Skeletal muscle satellite cell (primary cell): ENCODE measurements at regions not wholly inside any gene's neighbourhood (a gene's known extent, or its start where the extent isn't known, plus 50 kb on each side); places are given as distances from the start of the nearest gene placed in this dataset.

Source experiments
- H3K27me3 ChIP-seq: 2 replicates; pipeline ENCODE4 v1.7.0; 2013; ENCODE audit warnings: low read length; ENCODE audit not compliant: control insufficient read depth, insufficient read depth
- H3K36me3 ChIP-seq: 2 replicates; pipeline ENCODE4 v1.7.0; 2013; ENCODE audit warnings: mild to moderate bottlenecking, control low read depth, low read length; ENCODE audit not compliant: insufficient read depth
- H3K4me1 ChIP-seq: 2 replicates; pipeline ENCODE4 v1.7.0; 2013; ENCODE audit warnings: low read length; ENCODE audit not compliant: control insufficient read depth, insufficient read depth
- H3K4me2 ChIP-seq: 2 replicates; pipeline ENCODE4 v1.7.0; 2013; ENCODE audit warnings: mild to moderate bottlenecking, low read length
- H3K4me3 ChIP-seq: 2 replicates; pipeline ENCODE4 v1.7.0; 2013; ENCODE audit warnings: low read length
- H3K9ac ChIP-seq: 2 replicates; pipeline ENCODE4 v1.7.0; 2013; ENCODE audit warnings: mild to moderate bottlenecking, low read depth, low read length, moderate library complexity
- H3K9me3 ChIP-seq: replicated peaks from 2 replicates; pipeline ENCODE4 v1.7.0; 2013; ENCODE audit warnings: mild to moderate bottlenecking, control low read depth, low read length

GRCh38 chr6:2550247-2550646, 200.5 kb downstream of the MYLK4 start:
- H3K4me1 ChIP-seq = no peaks in the 10 kb centered on the region
- no peak overlapping the region for H3K4me2 ChIP-seq
- no peak overlapping the region for H3K9ac ChIP-seq

GRCh38 chr6:2549834-2550233, 200.9 kb downstream of the MYLK4 start:
- no peaks in the 10 kb centered on the region for H3K9me3 ChIP-seq

More at GRCh38 chr6:2550247-2550646, 200.5 kb downstream of the MYLK4 start:
- no peaks in the 10 kb centered on the region for H3K9me3 ChIP-seq
- H3K27me3 ChIP-seq = peaks cover 21% of the 10 kb centered on the region
- H3K4me3 ChIP-seq = no peak overlapping the region
- H3K36me3 ChIP-seq = no peaks in the 10 kb centered on the region

DNA sequence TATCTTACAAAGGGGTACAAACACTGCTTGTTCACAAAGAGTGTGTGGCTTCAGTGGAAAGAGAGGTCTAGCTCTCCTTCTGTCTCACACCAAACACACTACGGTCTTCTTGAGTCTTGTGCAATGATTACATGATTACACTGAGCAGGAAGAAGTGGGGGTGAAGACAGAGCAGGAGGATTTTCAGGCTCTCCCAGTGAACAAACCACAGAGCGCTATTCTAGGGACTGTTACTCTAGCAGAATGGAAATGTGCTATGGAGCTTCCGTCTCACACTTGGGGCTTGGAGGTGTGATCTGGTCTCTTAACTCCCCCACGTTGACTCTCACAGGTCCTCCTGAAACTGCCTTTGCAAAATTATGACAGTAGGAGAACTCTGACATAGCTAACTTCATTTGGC, 203.4 kb downstream of the MYLK4 start:
- Histone ChIP-seq H3K27me3 (peaks cover 17% of the 10 kb centered on the region), H3K9ac (no peak overlapping the region), H3K9me3 (no peaks in the 10 kb centered on the region), H3K4me1 (no peaks in the 10 kb centered on the region), H3K4me2 (no peak overlapping the region), H3K36me3 (no peaks in the 10 kb centered on the region), H3K4me3 (no peak overlapping the region)

More at GRCh38 chr6:2549834-2550233, 200.9 kb downstream of the MYLK4 start:
- no peak overlapping the region for H3K9ac ChIP-seq
- H3K4me1 ChIP-seq = no peaks in the 10 kb centered on the region
- no peaks in the 10 kb centered on the region for H3K36me3 ChIP-seq
- no peak overlapping the region for H3K4me2 ChIP-seq
- H3K4me3 ChIP-seq = no peak overlapping the region
- peaks cover 22% of the 10 kb centered on the region for H3K27me3 ChIP-seq

GRCh38 chr6:2546901-2547300, 203.8 kb downstream of the MYLK4 start:
- no peak overlapping the region for H3K9ac ChIP-seq
- H3K9me3 ChIP-seq = no peaks in the 10 kb centered on the region
- no peak overlapping the region for H3K4me3 ChIP-seq
- no peak overlapping the region for H3K4me2 ChIP-seq
- H3K27me3 ChIP-seq = peaks cover 20% of the 10 kb centered on the region
- H3K4me1 ChIP-seq = no peaks in the 10 kb centered on the region
- H3K36me3 ChIP-seq = no peaks in the 10 kb centered on the region

DNA sequence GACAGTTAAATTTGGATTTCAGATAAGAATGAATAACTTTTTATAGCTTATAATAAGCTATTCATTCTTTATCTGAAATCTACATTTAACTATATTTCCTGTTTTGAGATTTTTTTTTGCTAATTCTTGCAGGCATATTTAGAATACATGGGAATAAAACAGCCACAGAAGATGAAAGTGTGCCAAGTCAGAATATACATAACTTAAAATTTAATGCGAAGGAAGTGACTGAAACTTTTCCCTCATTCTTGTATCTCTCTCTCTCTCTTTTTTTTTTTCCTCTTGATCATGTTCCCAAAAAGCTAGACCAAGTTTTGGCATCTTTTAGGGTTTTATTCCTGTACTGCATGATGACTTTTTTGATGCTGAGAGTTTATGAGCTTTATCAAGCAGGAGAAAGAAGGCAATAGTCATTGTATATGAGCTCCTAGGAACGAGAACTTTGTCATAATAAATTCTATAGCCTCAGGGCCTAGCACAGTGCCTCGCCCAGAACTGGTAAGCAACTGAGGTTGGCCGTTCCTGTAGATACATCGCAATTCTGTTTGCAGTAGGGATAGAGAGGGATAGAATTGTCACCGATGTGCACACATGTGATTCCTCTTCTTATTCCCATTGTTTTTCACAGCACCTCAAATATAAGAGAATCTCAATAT, 205.2 kb downstream of the MYLK4 start:
- no peaks in the 10 kb centered on the region for H3K36me3 ChIP-seq
- H3K9me3 ChIP-seq = no peaks in the 10 kb centered on the region
- H3K4me1 ChIP-seq = no peaks in the 10 kb centered on the region
- peaks cover 20% of the 10 kb centered on the region for H3K27me3 ChIP-seq
- H3K9ac ChIP-seq = no peak overlapping the region
- no peak overlapping the region for H3K4me3 ChIP-seq
- no peak overlapping the region for H3K4me2 ChIP-seq

DNA sequence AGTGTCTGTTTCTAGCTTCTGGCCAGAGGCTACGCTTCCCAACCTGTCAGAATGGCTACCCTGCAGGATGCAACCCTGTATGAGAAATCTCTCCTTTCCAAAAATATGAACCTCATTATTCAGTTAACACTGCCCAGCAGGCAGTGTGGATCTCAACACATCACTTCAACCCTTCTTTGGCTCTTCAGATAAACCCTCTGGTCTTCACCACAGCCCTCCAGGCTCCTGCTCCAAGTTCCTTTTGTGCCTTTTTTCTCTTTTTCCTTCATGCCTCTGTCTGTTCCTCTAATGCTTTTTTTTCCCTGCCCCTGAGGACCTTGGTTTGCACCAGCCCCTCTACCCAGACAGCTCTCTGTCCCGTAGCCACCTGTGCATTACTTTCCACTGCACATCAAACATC, 207.4 kb downstream of the MYLK4 start:
- peaks cover 20% of the 10 kb centered on the region for H3K27me3 ChIP-seq
- no peaks in the 10 kb centered on the region for H3K4me1 ChIP-seq
- H3K9me3 ChIP-seq = no peaks in the 10 kb centered on the region

GRCh38 chr6:2542858-2543218, 207.9 kb downstream of the MYLK4 start:
- no peak overlapping the region for H3K9ac ChIP-seq
- H3K4me1 ChIP-seq = no peaks in the 10 kb centered on the region
- no peak overlapping the region for H3K4me3 ChIP-seq
- no peaks in the 10 kb centered on the region for H3K9me3 ChIP-seq
- no peaks in the 10 kb centered on the region for H3K36me3 ChIP-seq
- peaks cover 19% of the 10 kb centered on the region for H3K27me3 ChIP-seq
- no peak overlapping the region for H3K4me2 ChIP-seq

More for the DNA sequence above, 207.4 kb downstream of the MYLK4 start:
- Histone ChIP-seq H3K9ac (no peak overlapping the region), H3K4me2 (no peak overlapping the region), H3K36me3 (no peaks in the 10 kb centered on the region), H3K4me3 (no peak overlapping the region)

GRCh38 chr6:2542101-2542857, 208.4 kb downstream of the MYLK4 start:
- H3K4me1 ChIP-seq = no peaks in the 10 kb centered on the region
- no peaks in the 10 kb centered on the region for H3K9me3 ChIP-seq
- no peak overlapping the region for H3K4me2 ChIP-seq
- peaks cover 15% of the 10 kb centered on the region for H3K27me3 ChIP-seq
- H3K36me3 ChIP-seq = no peaks in the 10 kb centered on the region
- H3K4me3 ChIP-seq = no peak overlapping the region
- no peak overlapping the region for H3K9ac ChIP-seq

DNA sequence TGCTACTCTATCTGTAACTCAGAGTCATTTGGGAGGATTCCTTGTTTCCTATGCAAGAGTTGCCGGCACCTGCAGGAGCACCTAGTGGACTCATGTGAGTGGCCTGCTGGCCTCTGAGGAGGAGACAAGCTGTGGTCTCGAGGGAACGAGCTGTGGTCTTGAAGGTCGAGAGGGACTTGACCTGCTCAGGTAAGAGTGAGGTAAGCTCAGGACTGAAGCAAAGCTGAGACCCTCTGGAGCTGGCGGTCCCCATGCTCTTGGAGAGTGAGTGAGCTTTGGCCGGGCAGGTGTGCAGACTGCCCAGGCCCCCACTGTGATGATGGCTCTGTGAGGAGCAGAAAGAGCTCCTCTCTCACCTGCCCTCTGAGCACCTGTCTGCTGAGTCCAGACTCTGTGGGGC, 214.3 kb downstream of the MYLK4 start:
- Histone ChIP-seq H3K4me3 (no peak overlapping the region), H3K36me3 (no peaks in the 10 kb centered on the region), H3K9ac (no peak overlapping the region), H3K4me2 (no peak overlapping the region), H3K27me3 (peaks cover 13% of the 10 kb centered on the region), H3K4me1 (peaks cover 14% of the 10 kb centered on the region), H3K9me3 (no peaks in the 10 kb centered on the region)

DNA sequence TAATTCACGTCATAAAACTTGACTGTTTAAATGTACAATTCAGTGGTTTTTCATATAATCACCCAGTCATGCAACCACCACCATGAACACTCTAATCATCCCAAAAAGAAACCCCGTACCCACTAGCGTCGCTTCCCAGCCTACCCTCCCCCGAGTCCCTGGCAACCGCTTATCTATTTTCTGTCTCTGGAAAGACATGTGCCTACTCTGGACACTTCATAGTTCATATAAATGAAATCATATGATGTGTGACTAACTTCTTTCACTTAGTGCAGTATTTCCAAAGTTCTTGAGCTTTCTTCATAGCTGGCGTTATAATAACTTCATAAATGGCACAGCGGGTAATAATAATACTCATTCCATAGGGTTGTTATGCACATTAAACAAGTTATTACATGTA, 215.2 kb downstream of the MYLK4 start:
- Histone ChIP-seq H3K4me2 (no peak overlapping the region), H3K9me3 (no peaks in the 10 kb centered on the region), H3K36me3 (no peaks in the 10 kb centered on the region), H3K4me1 (peaks cover 17% of the 10 kb centered on the region), H3K27me3 (peaks cover 13% of the 10 kb centered on the region), H3K4me3 (no peak overlapping the region), H3K9ac (no peak overlapping the region)

DNA sequence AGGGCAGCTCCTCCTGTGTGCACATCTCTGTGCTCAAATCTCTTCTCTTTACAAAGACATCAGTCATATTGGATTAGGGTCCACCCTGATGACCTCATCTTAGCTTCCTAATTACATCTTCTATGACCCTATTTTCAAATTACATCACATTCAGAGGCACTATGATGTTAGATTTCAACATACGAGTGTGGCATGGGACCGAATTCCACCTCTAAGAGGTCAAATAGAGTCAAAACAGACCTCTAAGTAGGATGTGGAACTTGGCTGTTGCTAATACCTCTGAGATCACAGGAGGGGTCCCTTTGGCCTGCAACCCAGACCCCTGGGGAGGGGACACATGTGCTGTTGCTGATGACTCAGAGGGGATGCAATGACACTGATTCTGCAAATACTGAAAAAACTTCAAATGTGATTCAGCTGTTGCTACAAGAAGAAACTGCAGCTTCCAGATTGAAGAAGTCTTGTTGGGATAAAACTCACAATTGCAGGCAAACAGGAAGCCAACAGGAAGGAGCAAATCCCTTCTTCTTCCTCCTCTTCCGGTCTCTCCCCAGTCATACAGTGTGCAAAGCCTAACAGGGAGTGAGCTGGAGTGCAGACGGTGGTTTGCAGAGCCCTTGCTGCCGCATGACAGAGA, 216.2 kb downstream of the MYLK4 start:
- Histone ChIP-seq H3K36me3 (no peaks in the 10 kb centered on the region), H3K9ac (no peak overlapping the region), H3K9me3 (no peaks in the 10 kb centered on the region), H3K4me2 (no peak overlapping the region), H3K4me3 (no peak overlapping the region), H3K27me3 (peaks cover 18% of the 10 kb centered on the region), H3K4me1 (peaks cover 17% of the 10 kb centered on the region)
